Suprapubic skin (tissue), 4 donors: ENCODE measurements at regions not wholly inside any gene's neighbourhood (a gene's known extent, or its start where the extent isn't known, plus 50 kb on each side); places are given as distances from the start of the nearest gene placed in this dataset.
"Not testable (repeated sequence)": the region's sequence is repeated elsewhere in the genome, so short reads cannot be mapped to it uniquely, and the experiment has no call there.

Experiments used
- DNase-seq, 2 donors: peaks; one replicate each; pipeline ENCODE4 v3.0.0-alpha.2; 2019; ENCODE audit warnings: low spot score in 2 of 2
- H3K27ac ChIP-seq: fragments of 200-600 bp; sonication (generic); one replicate; pipeline ENCODE4 v1.5.1; 2019
- H3K27me3 ChIP-seq: fragments of 200-600 bp; sonication (generic); one replicate; pipeline ENCODE4 v1.5.1; 2019
- H3K36me3 ChIP-seq: fragments of 200-600 bp; sonication (generic); one replicate; pipeline ENCODE4 v1.5.1; 2019
- H3K4me1 ChIP-seq: fragments of 200-600 bp; sonication (generic); one replicate; pipeline ENCODE4 v1.5.1; 2019
- H3K4me3 ChIP-seq: fragments of 200-600 bp; sonication (generic); one replicate; pipeline ENCODE4 v1.5.1; 2019; ENCODE audit warnings: mild to moderate bottlenecking
- H3K9me3 ChIP-seq: fragments of 200-600 bp; sonication (generic); one replicate; pipeline ENCODE4 v1.5.1; 2019
- EP300 ChIP-seq: sonication (generic); formaldehyde crosslinking; IDR thresholded peaks from one replicate; pipeline ENCODE4 v1.6.1; 2017; ENCODE audit warnings: antibody characterized with exemption
- POLR2A ChIP-seq, 2 donors: fragments of 450-650 bp; IDR thresholded peaks; one replicate each; pipeline ENCODE4 v1.6.1; 2017; ENCODE audit warnings: antibody characterized with exemption in 2 of 2, mild to moderate bottlenecking in 2 of 2, moderate library complexity in 2 of 2
- POLR2AphosphoS5 ChIP-seq, 3 donors: sonication (generic); formaldehyde crosslinking; IDR thresholded peaks; one replicate each; pipeline ENCODE4 v1.6.1; 2017; ENCODE audit warnings: antibody characterized with exemption in 3 of 3
- WGBS: methylation state at CpG from one replicate; pipeline ENCODE4 v1.1.5; 2018; 5-methylcytosine and 5-hydroxymethylcytosine counted together
- TF ChIP-seq, protein P1 (sequence below), 2 donors: fragments of 200-600 bp in 1 of 2; fragments of 450-650 bp in 1 of 2; sonication (generic) in 1 of 2; IDR thresholded peaks; one replicate each; pipeline ENCODE4 v1.5.1; 2016 to 2019; ENCODE audit warnings: antibody characterized with exemption in 2 of 2, mild to moderate bottlenecking in 1 of 2, moderate library complexity in 1 of 2

- Histone ChIP-seq H3K4me3 (no peak overlapping the region), H3K9me3 (no peaks in the 10 kb centered on the region), H3K27me3 (no peaks in the 10 kb centered on the region), H3K36me3 (no peaks in the 10 kb centered on the region), H3K4me1 (no peaks in the 10 kb centered on the region), H3K27ac (no peak overlapping the region)
- TF ChIP-seq EP300 (no peak), POLR2AphosphoS5 (IDR thresholded peaks at IDR 0.05) (no peak), POLR2A (IDR thresholded peaks at IDR 0.05) (no peak)
- TF ChIP-seq, protein P1, sequence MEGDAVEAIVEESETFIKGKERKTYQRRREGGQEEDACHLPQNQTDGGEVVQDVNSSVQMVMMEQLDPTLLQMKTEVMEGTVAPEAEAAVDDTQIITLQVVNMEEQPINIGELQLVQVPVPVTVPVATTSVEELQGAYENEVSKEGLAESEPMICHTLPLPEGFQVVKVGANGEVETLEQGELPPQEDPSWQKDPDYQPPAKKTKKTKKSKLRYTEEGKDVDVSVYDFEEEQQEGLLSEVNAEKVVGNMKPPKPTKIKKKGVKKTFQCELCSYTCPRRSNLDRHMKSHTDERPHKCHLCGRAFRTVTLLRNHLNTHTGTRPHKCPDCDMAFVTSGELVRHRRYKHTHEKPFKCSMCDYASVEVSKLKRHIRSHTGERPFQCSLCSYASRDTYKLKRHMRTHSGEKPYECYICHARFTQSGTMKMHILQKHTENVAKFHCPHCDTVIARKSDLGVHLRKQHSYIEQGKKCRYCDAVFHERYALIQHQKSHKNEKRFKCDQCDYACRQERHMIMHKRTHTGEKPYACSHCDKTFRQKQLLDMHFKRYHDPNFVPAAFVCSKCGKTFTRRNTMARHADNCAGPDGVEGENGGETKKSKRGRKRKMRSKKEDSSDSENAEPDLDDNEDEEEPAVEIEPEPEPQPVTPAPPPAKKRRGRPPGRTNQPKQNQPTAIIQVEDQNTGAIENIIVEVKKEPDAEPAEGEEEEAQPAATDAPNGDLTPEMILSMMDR (IDR thresholded peaks at IDR 0.05) = no peak
- 89% methylated on average over 5 of the region's 5 CpGs for WGBS
- no peak for DNase-seq
Measured at GRCh38 chrX:35622601-35623000, 175.5 kb upstream of the MAGEB16 start.

DNA sequence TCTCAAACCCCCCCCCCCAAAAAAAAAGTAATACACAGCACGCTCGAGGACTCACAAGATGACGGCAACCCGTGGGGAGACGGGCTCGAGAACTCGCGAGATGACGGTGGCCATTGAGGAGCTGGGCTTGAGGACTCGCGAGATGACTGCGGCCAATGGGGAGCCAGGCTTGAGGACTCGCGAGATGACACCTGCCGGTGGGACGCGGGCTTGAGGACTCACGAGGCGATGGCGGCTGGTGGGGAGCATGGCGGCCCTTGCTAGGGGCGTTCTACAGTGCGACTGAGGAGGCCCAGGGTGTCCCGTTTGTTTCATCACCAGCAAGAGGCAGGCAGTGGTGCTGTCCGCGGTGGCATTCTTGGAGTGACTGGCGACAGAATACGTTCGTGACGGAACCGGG lies 172.4 kb upstream of the MAGEB16 start:
- no peak for DNase-seq
- Histone ChIP-seq H3K27me3 (no peaks in the 10 kb centered on the region), H3K4me1 (no peaks in the 10 kb centered on the region), H3K9me3 (no peaks in the 10 kb centered on the region), H3K4me3 (no peak overlapping the region), H3K27ac (no peak overlapping the region), H3K36me3 (no peaks in the 10 kb centered on the region)
- TF ChIP-seq POLR2A (IDR thresholded peaks at IDR 0.05) (no peak), POLR2AphosphoS5 (IDR thresholded peaks at IDR 0.05) (no peak), EP300 (no peak)
- TF ChIP-seq, protein P1 (IDR thresholded peaks at IDR 0.05) = no peak
- WGBS = 95% methylated on average over 30 of the region's 31 CpGs

GRCh38 chrX:35626124-35626523 lies 172.0 kb upstream of the MAGEB16 start:
- H3K27me3 ChIP-seq = no peaks in the 10 kb centered on the region
- no peaks in the 10 kb centered on the region for H3K36me3 ChIP-seq
- no peak overlapping the region for H3K4me3 ChIP-seq
- 91% methylated on average over 14 of the region's 14 CpGs for WGBS
- H3K4me1 ChIP-seq = no peaks in the 10 kb centered on the region
- no peak overlapping the region for H3K27ac ChIP-seq
- no peak for DNase-seq
- TF ChIP-seq POLR2AphosphoS5 (IDR thresholded peaks at IDR 0.05) (no peak), POLR2A (IDR thresholded peaks at IDR 0.05) (no peak), EP300 (no peak)
- TF ChIP-seq, protein P1 (IDR thresholded peaks at IDR 0.05) = no peak
- H3K9me3 ChIP-seq = no peaks in the 10 kb centered on the region

DNA sequence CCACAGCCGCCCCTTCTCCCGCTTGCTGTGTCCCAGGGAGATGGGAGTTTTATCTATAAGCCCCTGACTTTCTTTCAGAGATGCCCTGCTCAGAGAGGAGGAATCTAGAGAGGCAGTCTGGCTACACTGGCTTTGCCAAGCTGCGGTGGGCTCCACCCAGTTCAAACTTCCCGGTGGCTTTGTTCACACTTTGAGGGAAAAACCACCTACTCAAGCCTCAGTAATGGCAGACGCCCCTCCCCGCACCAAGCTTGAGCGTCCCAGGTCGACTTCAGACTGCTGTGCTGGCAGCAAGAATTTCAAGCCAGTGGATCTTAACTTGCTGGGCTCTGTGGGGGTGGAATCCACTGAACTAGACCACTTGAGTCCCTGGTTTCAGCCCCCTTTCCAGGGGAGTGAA lies 162.2 kb upstream of the MAGEB16 start:
- not testable (repeated sequence) for H3K9me3 ChIP-seq, H3K4me3 ChIP-seq, H3K27ac ChIP-seq, H3K4me1 ChIP-seq, H3K27me3 ChIP-seq, DNase-seq, H3K36me3 ChIP-seq
- 100% methylated on average over 2 of the region's 8 CpGs for WGBS

- TF ChIP-seq EP300 (no peak), POLR2A (IDR thresholded peaks at IDR 0.05) (no peak), POLR2AphosphoS5 (IDR thresholded peaks at IDR 0.05) (no peak)
- TF ChIP-seq, protein P1 (IDR thresholded peaks at IDR 0.05) = no peak
- Histone ChIP-seq H3K36me3 (no peaks in the 10 kb centered on the region), H3K9me3 (no peaks in the 10 kb centered on the region), H3K27me3 (no peaks in the 10 kb centered on the region), H3K27ac (no peak overlapping the region), H3K4me3 (no peak overlapping the region), H3K4me1 (no peaks in the 10 kb centered on the region)
- DNase-seq = no peak
- WGBS = 40% methylated on average over 2 of the region's 2 CpGs
Measured at GRCh38 chrX:35664833-35665232, 133.3 kb upstream of the MAGEB16 start.

GRCh38 chrX:35665311-35665710 lies 132.8 kb upstream of the MAGEB16 start:
- no peaks in the 10 kb centered on the region for H3K9me3 ChIP-seq
- H3K4me1 ChIP-seq = no peaks in the 10 kb centered on the region
- H3K4me3 ChIP-seq = no peak overlapping the region
- no peak for TF ChIP-seq POLR2A (IDR thresholded peaks at IDR 0.05)
- no peaks in the 10 kb centered on the region for H3K36me3 ChIP-seq
- no peak overlapping the region for H3K27ac ChIP-seq
- no peak for DNase-seq
- no peaks in the 10 kb centered on the region for H3K27me3 ChIP-seq
